GM21529 (cell line): ENCODE measurements at regions not wholly inside any gene's neighbourhood (a gene's known extent, or its start where the extent isn't known, plus 50 kb on each side); places are given as distances from the start of the nearest gene placed in this dataset.

Experiments
- ATAC-seq: cut with Tn5 transposase; IDR thresholded peaks from one replicate; pipeline ENCODE4 v1.9.1; 2021; ENCODE audit not compliant: unreplicated experiment

- no peak for ATAC-seq
These were observed 345.3 kb upstream of the OR4E1 start for GRCh38 chr14:22018890-22019289.

GRCh38 chr14:22012452-22012851 lies 338.8 kb upstream of the OR4E1 start:
- ATAC-seq: no peak

GRCh38 chr14:22011253-22011642 lies 337.6 kb upstream of the OR4E1 start:
- ATAC-seq: no peak

GRCh38 chr14:22010545-22011252 lies 337.1 kb upstream of the OR4E1 start:
- ATAC-seq: no peak

GRCh38 chr14:22008766-22009165 lies 335.1 kb upstream of the OR4E1 start:
- ATAC-seq: no peak

- no peak for ATAC-seq
These were observed 334.3 kb upstream of the OR4E1 start for GRCh38 chr14:22007784-22008412.

GRCh38 chr14:22007363-22007762 lies 333.7 kb upstream of the OR4E1 start:
- no peak for ATAC-seq

GRCh38 chr14:22003461-22003860 lies 329.8 kb upstream of the OR4E1 start:
- ATAC-seq: no peak

GRCh38 chr14:22002860-22003284 lies 329.3 kb upstream of the OR4E1 start:
- no peak for ATAC-seq

GRCh38 chr14:21999402-21999801 lies 325.8 kb upstream of the OR4E1 start:
- ATAC-seq: no peak

GRCh38 chr14:21997300-21997699 lies 323.7 kb upstream of the OR4E1 start:
- no peak for ATAC-seq

GRCh38 chr14:21995332-21995731 lies 321.7 kb upstream of the OR4E1 start:
- no peak for ATAC-seq

GRCh38 chr14:21993837-21994236 lies 320.2 kb upstream of the OR4E1 start:
- no peak for ATAC-seq

GRCh38 chr14:21993070-21993469 lies 319.5 kb upstream of the OR4E1 start:
- no peak for ATAC-seq

GRCh38 chr14:21991130-21991529 lies 317.5 kb upstream of the OR4E1 start:
- ATAC-seq: no peak

GRCh38 chr14:21990116-21990515 lies 316.5 kb upstream of the OR4E1 start:
- ATAC-seq: no peak

- no peak for ATAC-seq
These were observed 315.5 kb upstream of the OR4E1 start for GRCh38 chr14:21989090-21989489.

- no peak for ATAC-seq
These were observed 314.8 kb upstream of the OR4E1 start for GRCh38 chr14:21988413-21988812.

- ATAC-seq: no peak
These were observed 314.3 kb upstream of the OR4E1 start for GRCh38 chr14:21987937-21988336.

- ATAC-seq: no peak
These were observed 311.5 kb upstream of the OR4E1 start for GRCh38 chr14:21985081-21985480.

GRCh38 chr14:21978999-21979314 lies 305.3 kb upstream of the OR4E1 start:
- ATAC-seq: no peak

GRCh38 chr14:21978184-21978998 lies 304.8 kb upstream of the OR4E1 start:
- peak; percentile 62 for ATAC-seq
